Thoracic aorta (tissue), 2 donors: ENCODE measurements at regions not wholly inside any gene's neighbourhood (a gene's known extent, or its start where the extent isn't known, plus 50 kb on each side); places are given as distances from the start of the nearest gene placed in this dataset.

Experiments
- ATAC-seq: fragments of 150-250 bp; one replicate; pipeline ENCODE4 v1.8.0; 2017; ENCODE audit warnings: low read depth; ENCODE audit not compliant: insufficient number of reproducible peaks, low FRiP score
- DNase-seq: peaks from one replicate; pipeline ENCODE4 v3.0.0-alpha.2; 2020; ENCODE audit warnings: low spot score
- H3K27ac ChIP-seq, 2 donors: fragments of 200-600 bp; sonication (generic); 1 replicate in 1 of 2; 2 replicates in 1 of 2; pipeline ENCODE4 v1.5.1; 2016; ENCODE audit warnings: mild to moderate bottlenecking in 2 of 2, moderate library complexity in 2 of 2
- H3K27me3 ChIP-seq: fragments of 200-600 bp; sonication (generic); replicated peaks from 2 replicates; pipeline ENCODE4 v1.6.0; 2016; ENCODE audit warnings: mild to moderate bottlenecking; ENCODE audit not compliant: insufficient read depth
- H3K36me3 ChIP-seq: fragments of 200-600 bp; sonication (generic); one replicate; pipeline ENCODE4 v1.5.1; 2016
- H3K4me1 ChIP-seq, 2 donors: fragments of 200-600 bp; sonication (generic); 1 replicate in 1 of 2; 2 replicates in 1 of 2; pipeline versions ENCODE4 v1.5.1 to v1.6.0; 2016; ENCODE audit warnings: low read depth in 2 of 2, mild to moderate bottlenecking in 1 of 2; ENCODE audit not compliant: control insufficient read depth in 1 of 2
- H3K4me3 ChIP-seq: fragments of 200-600 bp; sonication (generic); 2 replicates; pipeline ENCODE4 v1.5.1; 2016; ENCODE audit warnings: mild to moderate bottlenecking
- H3K9me3 ChIP-seq: fragments of 200-600 bp; sonication (generic); 2 replicates; pipeline ENCODE4 v1.5.1; 2016
- CTCF ChIP-seq: fragments of 200-600 bp; sonication (generic); IDR thresholded peaks from one replicate; pipeline ENCODE4 v1.5.1; 2019; ENCODE audit warnings: antibody characterized with exemption

DNA sequence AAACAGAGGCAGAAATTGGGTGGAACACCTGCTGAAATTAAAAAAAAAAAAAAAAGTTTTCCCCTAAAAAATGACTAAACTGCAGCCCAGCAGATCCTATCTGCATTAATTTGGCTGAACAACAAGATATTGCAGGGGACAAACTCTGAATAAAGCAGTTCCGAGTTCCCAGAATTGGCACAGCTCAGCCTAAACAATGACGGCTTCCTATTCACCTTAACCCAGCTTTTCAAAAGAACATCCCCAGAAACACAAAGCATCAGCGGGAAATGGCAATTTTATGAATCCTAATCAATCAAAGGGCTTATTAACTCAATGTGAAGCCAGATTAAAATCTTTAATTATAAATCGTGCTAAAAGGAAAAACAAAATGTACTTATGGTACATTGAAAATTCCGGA lies 497.8 kb upstream of the ZFHX3 start:
- Histone ChIP-seq H3K4me3 (no peak overlapping the region), H3K36me3 (no peaks in the 10 kb centered on the region)

DNA sequence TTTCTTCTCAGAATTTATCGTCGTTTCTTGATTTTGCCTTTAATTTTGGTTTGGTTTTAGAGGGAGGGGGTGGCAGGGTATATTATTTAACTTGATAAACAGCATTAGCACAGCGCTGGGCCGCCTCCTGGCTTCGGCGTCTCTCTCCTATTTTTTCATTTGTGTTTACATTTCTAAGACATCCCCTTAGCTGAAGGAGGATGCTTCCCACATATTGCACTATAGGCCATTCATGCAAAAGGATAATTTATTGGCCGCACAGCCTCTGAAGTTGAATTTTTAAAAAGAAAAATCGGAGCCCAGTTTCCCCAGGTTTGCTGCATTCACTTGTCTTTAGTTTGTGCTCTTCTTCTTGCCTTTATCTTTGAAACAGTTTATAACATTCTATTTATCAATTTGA lies 497.4 kb upstream of the ZFHX3 start:
- DNase-seq (no peak), ATAC-seq (no peak)
- Histone ChIP-seq H3K27me3 (no peaks in the 10 kb centered on the region), H3K36me3 (no peaks in the 10 kb centered on the region), H3K4me1 (peaks cover 0 to 4% of the 10 kb centered on the region in 2 donors), H3K27ac (no peak overlapping the region), H3K9me3 (no peaks in the 10 kb centered on the region), H3K4me3 (no peak overlapping the region)
- TF ChIP-seq CTCF: no peak

More for the DNA sequence above, 497.8 kb upstream of the ZFHX3 start:
- TF ChIP-seq CTCF: no peak
- ATAC-seq (no peak), DNase-seq (no peak)
- no peak overlapping the region for H3K27ac ChIP-seq
- no peaks in the 10 kb centered on the region for H3K9me3 ChIP-seq
- peaks cover 0 to 4% of the 10 kb centered on the region in 2 donors for H3K4me1 ChIP-seq
- no peaks in the 10 kb centered on the region for H3K27me3 ChIP-seq

GRCh38 chr16:73544826-73545225 lies 496.9 kb upstream of the ZFHX3 start:
- DNase-seq: no peak
- Histone ChIP-seq H3K4me3 (no peak overlapping the region), H3K27ac (no peak overlapping the region), H3K36me3 (no peaks in the 10 kb centered on the region), H3K9me3 (no peaks in the 10 kb centered on the region), H3K27me3 (no peaks in the 10 kb centered on the region), H3K4me1 (peaks cover 0 to 4% of the 10 kb centered on the region in 2 donors)
- ATAC-seq: no peak
- TF ChIP-seq CTCF: no peak

DNA sequence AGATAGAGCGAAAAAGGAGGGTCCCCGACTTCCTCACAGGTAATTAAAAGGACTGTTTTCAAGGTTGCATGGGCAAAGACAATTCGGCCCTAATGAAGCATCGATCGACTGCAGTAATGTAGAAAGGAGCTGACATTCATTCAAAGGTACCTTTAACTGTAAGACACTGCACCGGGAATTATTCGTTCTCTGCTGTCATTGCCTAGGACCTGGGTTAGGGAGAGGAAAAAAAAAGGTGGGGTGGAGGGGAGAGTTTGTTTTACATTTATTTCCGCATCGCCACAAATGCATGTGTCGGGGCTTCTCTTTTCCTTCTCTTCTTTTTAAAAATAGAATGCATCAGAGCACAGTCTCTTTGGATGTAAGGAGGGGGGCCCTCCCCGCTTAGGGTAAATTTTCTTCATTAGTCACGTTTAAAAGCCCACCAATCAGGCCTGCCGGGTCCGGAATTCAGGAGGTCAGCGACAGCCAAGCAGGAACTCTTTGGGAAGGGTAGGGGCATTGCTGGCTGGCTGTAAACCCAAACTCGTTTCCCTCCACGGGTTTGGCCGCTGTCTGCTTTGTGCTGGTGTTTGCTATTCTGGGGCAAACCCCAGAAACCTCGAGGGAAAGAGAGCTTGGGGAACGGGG lies 496.2 kb upstream of the ZFHX3 start:
- ATAC-seq (no peak), DNase-seq (no peak)
- Histone ChIP-seq H3K27ac (no peak overlapping the region), H3K4me3 (no peak overlapping the region), H3K27me3 (no peaks in the 10 kb centered on the region), H3K4me1 (peaks cover 0 to 4% of the 10 kb centered on the region in 2 donors), H3K9me3 (no peaks in the 10 kb centered on the region), H3K36me3 (no peaks in the 10 kb centered on the region)
- TF ChIP-seq CTCF: no peak

DNA sequence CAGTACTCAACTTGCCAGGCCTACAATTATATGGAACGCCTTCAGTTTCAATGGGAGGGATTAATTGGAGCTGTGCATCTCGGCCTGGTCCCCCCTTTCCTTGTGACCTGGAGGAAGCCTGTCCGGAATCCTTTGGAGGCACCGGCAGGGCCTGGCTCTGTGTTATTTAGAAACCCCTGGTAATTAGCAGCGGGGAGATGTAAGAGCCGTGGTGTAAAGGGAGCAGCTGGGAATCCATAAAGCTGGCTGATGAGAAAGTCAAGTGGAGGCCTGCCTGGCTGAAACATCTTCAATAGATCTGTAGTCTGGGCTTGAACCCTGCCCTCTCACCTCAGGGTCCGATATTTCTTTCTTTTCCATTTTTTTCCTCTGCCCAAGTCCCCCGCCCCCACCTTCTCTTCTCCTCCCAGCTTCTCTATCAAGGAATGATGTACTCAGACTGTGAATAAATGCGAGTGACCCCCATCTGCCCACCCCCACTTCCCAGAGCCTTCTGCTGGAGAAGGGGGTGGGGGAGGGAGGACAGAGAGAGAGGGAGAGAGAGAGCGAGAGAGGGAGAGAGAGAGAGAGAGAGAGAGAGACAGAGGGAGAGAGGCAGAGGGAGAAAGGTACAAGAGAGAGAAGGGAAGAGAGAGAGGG lies 495.5 kb upstream of the ZFHX3 start:
- no peak for ATAC-seq
- TF ChIP-seq CTCF: no peak
- H3K27me3 ChIP-seq: no peaks in the 10 kb centered on the region
- no peaks in the 10 kb centered on the region for H3K36me3 ChIP-seq
- no peak for DNase-seq
- H3K4me3 ChIP-seq: no peak overlapping the region
- H3K27ac ChIP-seq: no peak overlapping the region
- no peaks in the 10 kb centered on the region for H3K9me3 ChIP-seq
- H3K4me1 ChIP-seq: peaks cover 0 to 4% of the 10 kb centered on the region in 2 donors
